ENCODE measurements at regions not wholly inside any gene's neighbourhood (a gene's known extent, or its start where the extent isn't known, plus 50 kb on each side); places are given as distances from the start of the nearest gene placed in this dataset.

DNA sequence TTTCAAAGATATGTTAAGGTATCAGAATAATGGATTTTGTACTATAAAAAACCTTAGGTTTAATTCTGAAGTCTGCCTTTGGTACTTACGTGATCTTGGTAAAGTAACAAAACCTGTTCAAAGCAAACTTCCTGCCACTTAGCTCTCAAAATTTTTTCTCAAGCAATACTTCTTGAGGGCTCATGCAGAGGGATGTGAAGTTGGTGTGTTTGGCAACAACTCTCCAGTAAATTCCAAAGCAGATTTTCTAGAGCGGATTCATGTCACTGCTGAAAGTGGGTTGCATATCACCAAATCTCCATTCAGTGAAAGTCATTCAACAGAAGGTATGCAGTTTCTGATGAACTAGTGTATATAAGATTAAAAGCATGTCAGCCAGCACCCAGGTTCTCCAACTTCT is 856.7 kb downstream of the CDH8 start:
- TF ChIP-seq EZH2 (IDR thresholded peaks at IDR 0.05; ENCODE audit: borderline replicate concordance) (no peak), EZH2phosphoT487 (IDR thresholded peaks at IDR 0.05; ENCODE audit: low read depth, severe bottlenecking, unreplicated experiment) (no peak)
- TF ChIP-seq, protein P1, sequence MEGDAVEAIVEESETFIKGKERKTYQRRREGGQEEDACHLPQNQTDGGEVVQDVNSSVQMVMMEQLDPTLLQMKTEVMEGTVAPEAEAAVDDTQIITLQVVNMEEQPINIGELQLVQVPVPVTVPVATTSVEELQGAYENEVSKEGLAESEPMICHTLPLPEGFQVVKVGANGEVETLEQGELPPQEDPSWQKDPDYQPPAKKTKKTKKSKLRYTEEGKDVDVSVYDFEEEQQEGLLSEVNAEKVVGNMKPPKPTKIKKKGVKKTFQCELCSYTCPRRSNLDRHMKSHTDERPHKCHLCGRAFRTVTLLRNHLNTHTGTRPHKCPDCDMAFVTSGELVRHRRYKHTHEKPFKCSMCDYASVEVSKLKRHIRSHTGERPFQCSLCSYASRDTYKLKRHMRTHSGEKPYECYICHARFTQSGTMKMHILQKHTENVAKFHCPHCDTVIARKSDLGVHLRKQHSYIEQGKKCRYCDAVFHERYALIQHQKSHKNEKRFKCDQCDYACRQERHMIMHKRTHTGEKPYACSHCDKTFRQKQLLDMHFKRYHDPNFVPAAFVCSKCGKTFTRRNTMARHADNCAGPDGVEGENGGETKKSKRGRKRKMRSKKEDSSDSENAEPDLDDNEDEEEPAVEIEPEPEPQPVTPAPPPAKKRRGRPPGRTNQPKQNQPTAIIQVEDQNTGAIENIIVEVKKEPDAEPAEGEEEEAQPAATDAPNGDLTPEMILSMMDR (IDR thresholded peaks at IDR 0.05; ENCODE audit: poor library complexity) = no peak
- Histone ChIP-seq H2AFZ (no peak overlapping the region), H3K27ac (no peak overlapping the region), H3K27me3 (no peaks in the 10 kb centered on the region), H4K20me1 (ENCODE audit: insufficient read depth, poor library complexity, severe bottlenecking) (no peaks in the 10 kb centered on the region), H3K36me3 (replicated peaks; ENCODE audit: insufficient read depth, low read depth) (no peaks in the 10 kb centered on the region), H3K4me3 (no peak overlapping the region), H3K9me3 (ENCODE audit: low read depth) (no peaks in the 10 kb centered on the region), H3K4me2 (no peak overlapping the region), H3K79me2 (no peaks in the 10 kb centered on the region), H3K4me1 (ENCODE audit: insufficient read depth) (no peaks in the 10 kb centered on the region), H3K9me2 (replicated peaks; ENCODE audit: insufficient read depth) (no peaks in the 10 kb centered on the region)
- WGBS (ENCODE audit: low lambda C conversion rate, missing lambda C conversion rate) = 91% methylated on average over 2 of the region's 2 CpGs
- no peak for DNase-seq (ENCODE audit: low spot score)

DNA sequence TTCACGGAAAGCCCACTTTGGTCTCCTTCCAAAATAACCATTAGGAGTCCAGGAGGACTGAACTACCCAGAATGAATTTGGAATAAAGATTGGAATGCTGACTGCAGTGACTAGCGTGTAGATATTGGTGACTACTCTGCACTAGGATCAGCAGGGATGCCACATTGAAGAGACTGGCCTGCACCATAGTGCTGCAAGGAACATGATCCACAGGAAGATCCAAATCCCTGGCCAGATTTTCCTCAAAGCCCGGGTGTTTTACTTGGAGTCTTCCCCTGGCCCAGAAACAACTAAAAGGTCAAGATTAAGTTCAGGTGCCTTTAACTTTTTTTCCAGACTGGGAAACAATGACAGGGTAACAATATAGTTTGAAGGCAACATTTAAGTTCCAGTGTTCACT is 870.4 kb downstream of the CDH8 start:
- Histone ChIP-seq H3K4me3 (no peak overlapping the region), H3K79me2 (no peaks in the 10 kb centered on the region), H3K9me3 (ENCODE audit: low read depth) (no peaks in the 10 kb centered on the region), H3K4me2 (no peak overlapping the region), H3K27ac (no peak overlapping the region), H3K9me2 (replicated peaks; ENCODE audit: insufficient read depth) (no peaks in the 10 kb centered on the region), H3K4me1 (ENCODE audit: insufficient read depth) (no peaks in the 10 kb centered on the region), H2AFZ (no peak overlapping the region), H3K36me3 (replicated peaks; ENCODE audit: insufficient read depth, low read depth) (no peaks in the 10 kb centered on the region), H4K20me1 (ENCODE audit: insufficient read depth, poor library complexity, severe bottlenecking) (no peaks in the 10 kb centered on the region), H3K27me3 (no peaks in the 10 kb centered on the region)
- no peak for DNase-seq (ENCODE audit: low spot score)
- WGBS (ENCODE audit: low lambda C conversion rate, missing lambda C conversion rate) = 85% methylated on average over 3 of the region's 3 CpGs
- TF ChIP-seq, protein P1 (IDR thresholded peaks at IDR 0.05; ENCODE audit: poor library complexity) = no peak
- TF ChIP-seq EZH2phosphoT487 (IDR thresholded peaks at IDR 0.05; ENCODE audit: low read depth, severe bottlenecking, unreplicated experiment) (no peak), EZH2 (IDR thresholded peaks at IDR 0.05; ENCODE audit: borderline replicate concordance) (no peak)

DNA sequence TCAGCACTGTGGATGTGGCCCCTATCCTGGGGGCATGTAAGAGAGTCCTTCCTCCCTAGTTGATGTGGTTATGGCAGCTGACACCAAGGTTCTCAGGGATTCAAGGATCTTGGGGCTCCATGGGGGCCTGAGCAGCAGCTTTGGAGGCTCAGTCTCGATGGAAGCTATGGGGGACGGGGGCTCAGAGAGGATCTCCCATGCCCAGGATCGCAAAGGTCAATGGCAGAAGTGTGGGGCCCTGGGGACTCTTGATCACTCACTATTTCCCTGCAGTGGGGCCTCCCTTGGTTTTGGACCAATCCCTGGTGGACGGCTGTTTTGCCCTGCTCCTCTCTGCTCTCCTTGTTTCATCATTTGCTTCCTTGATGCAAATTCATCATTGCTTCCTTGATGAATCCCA is 885.9 kb downstream of the CDH8 start:
- WGBS (ENCODE audit: low lambda C conversion rate, missing lambda C conversion rate) = 86% methylated on average over 4 of the region's 4 CpGs

More for the DNA sequence above, 885.9 kb downstream of the CDH8 start:
- H3K4me2 ChIP-seq = no peak overlapping the region
- H3K9me3 ChIP-seq (ENCODE audit: low read depth) = no peaks in the 10 kb centered on the region
- no peaks in the 10 kb centered on the region for H4K20me1 ChIP-seq (ENCODE audit: insufficient read depth, poor library complexity, severe bottlenecking)
- no peaks in the 10 kb centered on the region for H3K9me2 ChIP-seq (replicated peaks; ENCODE audit: insufficient read depth)
- no peaks in the 10 kb centered on the region for H3K36me3 ChIP-seq (replicated peaks; ENCODE audit: insufficient read depth, low read depth)
- no peak overlapping the region for H3K27ac ChIP-seq
- no peak for DNase-seq (ENCODE audit: low spot score)
- TF ChIP-seq EZH2 (IDR thresholded peaks at IDR 0.05; ENCODE audit: borderline replicate concordance) (no peak), EZH2phosphoT487 (IDR thresholded peaks at IDR 0.05; ENCODE audit: low read depth, severe bottlenecking, unreplicated experiment) (no peak)
- TF ChIP-seq, protein P1 (IDR thresholded peaks at IDR 0.05; ENCODE audit: poor library complexity) = no peak
- H3K27me3 ChIP-seq = no peaks in the 10 kb centered on the region
- no peaks in the 10 kb centered on the region for H3K4me1 ChIP-seq (ENCODE audit: insufficient read depth)
- H3K4me3 ChIP-seq = no peak overlapping the region
- no peaks in the 10 kb centered on the region for H3K79me2 ChIP-seq
- H2AFZ ChIP-seq = no peak overlapping the region

Measured in hepatocyte (in vitro differentiated cells).